Smooth muscle cell (in vitro differentiated cells): ENCODE measurements at regions not wholly inside any gene's neighbourhood (a gene's known extent, or its start where the extent isn't known, plus 50 kb on each side); places are given as distances from the start of the nearest gene placed in this dataset.

Experiments
- DNase-seq: peaks from one replicate; lab custom pipeline; 2025; ENCODE audit not compliant: unreplicated experiment; lab: John Stamatoyannopoulos, UW
- H2AFZ ChIP-seq: fragments of 200-600 bp; sonication (generic); 2 replicates; pipeline ENCODE4 v1.6.0; 2016; ENCODE audit warnings: antibody characterized with exemption, low read depth, mild to moderate bottlenecking
- H3F3A ChIP-seq: fragments of 200-600 bp; sonication (generic); 2 replicates; pipeline ENCODE4 v1.6.0; 2017; ENCODE audit warnings: antibody characterized with exemption, low read depth
- H3K27ac ChIP-seq: fragments of 200-600 bp; sonication (generic); 2 replicates; pipeline ENCODE4 v1.5.1; 2016; ENCODE audit warnings: low read depth, mild to moderate bottlenecking
- H3K27me3 ChIP-seq: fragments of 200-600 bp; sonication (generic); 2 replicates; pipeline ENCODE4 v1.6.1; 2016; ENCODE audit warnings: low read depth, mild to moderate bottlenecking
- H3K36me3 ChIP-seq: fragments of 200-600 bp; sonication (generic); 2 replicates; pipeline ENCODE4 v1.5.1; 2016; ENCODE audit warnings: low read depth
- H3K4me1 ChIP-seq: fragments of 200-600 bp; sonication (generic); 2 replicates; pipeline ENCODE4 v1.5.1; 2016; ENCODE audit warnings: low read depth
- H3K4me2 ChIP-seq: fragments of 200-600 bp; sonication (generic); 2 replicates; pipeline ENCODE4 v1.6.0; 2016; ENCODE audit warnings: mild to moderate bottlenecking
- H3K4me3 ChIP-seq: fragments of 200-600 bp; sonication (generic); 2 replicates; pipeline ENCODE4 v1.5.1; 2016; ENCODE audit warnings: mild to moderate bottlenecking
- H3K79me2 ChIP-seq: fragments of 200-600 bp; sonication (generic); 2 replicates; pipeline ENCODE4 v1.6.0; 2016; ENCODE audit warnings: low read depth, mild to moderate bottlenecking
- H3K9ac ChIP-seq: fragments of 200-600 bp; sonication (generic); 2 replicates; pipeline ENCODE4 v1.6.0; 2016; ENCODE audit warnings: low read depth
- H3K9me3 ChIP-seq: fragments of 200-600 bp; sonication (generic); replicated peaks from 2 replicates; pipeline ENCODE4 v1.5.1; 2016; ENCODE audit warnings: low read depth
- H4K20me1 ChIP-seq: fragments of 200-600 bp; sonication (generic); 2 replicates; pipeline ENCODE4 v1.6.0; 2016; ENCODE audit warnings: low read depth
- CTCF ChIP-seq: fragments of 200-600 bp; sonication (generic); IDR thresholded peaks from 2 replicates; pipeline ENCODE4 v1.5.1; 2017; ENCODE audit warnings: borderline replicate concordance, mild to moderate bottlenecking, antibody characterized with exemption; ENCODE audit not compliant: insufficient read depth, poor library complexity, severe bottlenecking
- WGBS: methylation state at CpG from one replicate; pipeline ENCODE4 v1.1.7; 2016; ENCODE audit warnings: low lambda C conversion rate; 5-methylcytosine and 5-hydroxymethylcytosine counted together

GRCh38 chrX:37912304-37912703 is 64.9 kb upstream of the DYNLT3 start:
- H3K4me1 ChIP-seq: no peaks in the 10 kb centered on the region
- no peaks in the 10 kb centered on the region for H3K27me3 ChIP-seq
- no peak overlapping the region for H3K27ac ChIP-seq
- no peak overlapping the region for H3K4me3 ChIP-seq
- no peak for DNase-seq
- no peaks in the 10 kb centered on the region for H3K9me3 ChIP-seq
- no peaks in the 10 kb centered on the region for H4K20me1 ChIP-seq
- no peaks in the 10 kb centered on the region for H3F3A ChIP-seq
- TF ChIP-seq CTCF: no peak
- no peaks in the 10 kb centered on the region for H3K36me3 ChIP-seq
- H2AFZ ChIP-seq: no peak overlapping the region
- 50% methylated on average over 3 of the region's 3 CpGs for WGBS
- H3K79me2 ChIP-seq: no peaks in the 10 kb centered on the region
- H3K9ac ChIP-seq: no peak overlapping the region
- no peak overlapping the region for H3K4me2 ChIP-seq

DNA sequence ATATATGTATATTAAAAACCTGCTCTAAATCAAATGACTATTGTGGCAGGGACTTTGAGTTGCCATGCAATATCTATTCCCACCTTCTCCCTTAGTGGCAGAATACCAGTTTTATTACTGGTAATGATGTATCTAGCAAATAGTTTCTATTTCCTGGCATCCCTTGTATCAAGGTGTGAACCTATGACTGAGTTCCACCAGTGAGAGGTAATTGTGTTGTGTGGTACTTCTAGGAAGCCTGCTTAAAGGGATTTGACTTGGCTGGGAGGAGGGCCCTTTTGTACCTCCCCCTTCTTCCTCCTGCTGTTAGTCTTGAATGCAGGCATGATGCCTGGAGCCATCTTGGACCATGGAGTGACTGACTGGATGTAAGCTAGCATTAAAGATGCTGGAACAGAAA is 65.4 kb upstream of the DYNLT3 start:
- Histone ChIP-seq H3K27ac (no peak overlapping the region), H3K4me1 (no peaks in the 10 kb centered on the region), H3K79me2 (no peaks in the 10 kb centered on the region), H3K4me3 (no peak overlapping the region), H3K36me3 (no peaks in the 10 kb centered on the region), H3K27me3 (no peaks in the 10 kb centered on the region), H3F3A (no peaks in the 10 kb centered on the region), H3K9ac (no peak overlapping the region), H2AFZ (no peak overlapping the region), H3K9me3 (no peaks in the 10 kb centered on the region), H4K20me1 (no peaks in the 10 kb centered on the region), H3K4me2 (no peak overlapping the region)
- no peak for TF ChIP-seq CTCF
- DNase-seq: no peak

GRCh38 chrX:37918168-37918567 is 70.8 kb upstream of the DYNLT3 start:
- no peak for TF ChIP-seq CTCF
- Histone ChIP-seq H3K9ac (no peak overlapping the region), H3K4me3 (no peak overlapping the region), H3K9me3 (no peaks in the 10 kb centered on the region), H3K4me1 (no peaks in the 10 kb centered on the region), H4K20me1 (no peaks in the 10 kb centered on the region), H2AFZ (no peak overlapping the region), H3K27ac (no peak overlapping the region), H3K79me2 (no peaks in the 10 kb centered on the region), H3F3A (no peaks in the 10 kb centered on the region), H3K4me2 (no peak overlapping the region), H3K27me3 (no peaks in the 10 kb centered on the region), H3K36me3 (no peaks in the 10 kb centered on the region)
- no peak for DNase-seq

DNA sequence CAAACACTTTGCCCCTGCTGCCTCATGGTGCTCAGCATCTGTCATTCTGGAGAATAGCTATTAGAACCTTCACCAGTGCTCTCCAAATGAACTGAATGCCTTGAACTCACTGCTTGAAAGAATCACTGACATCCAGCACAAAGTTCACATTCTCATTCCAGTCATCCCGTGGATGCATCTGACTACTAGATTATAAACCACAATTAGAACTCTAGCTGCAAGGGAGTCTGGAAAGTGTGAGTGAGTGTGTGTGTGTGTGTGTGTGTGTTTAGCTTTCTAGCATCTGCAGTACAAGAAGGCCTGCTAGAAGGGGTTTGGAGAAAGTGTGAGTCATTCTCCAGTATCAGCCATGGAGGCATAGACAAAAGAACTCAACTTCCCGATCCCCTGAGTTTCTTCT is 71.3 kb upstream of the DYNLT3 start:
- Histone ChIP-seq H3K9ac (no peak overlapping the region), H3K4me1 (no peaks in the 10 kb centered on the region), H3K27ac (no peak overlapping the region), H2AFZ (no peak overlapping the region), H3K36me3 (no peaks in the 10 kb centered on the region), H4K20me1 (no peaks in the 10 kb centered on the region), H3K79me2 (no peaks in the 10 kb centered on the region), H3K9me3 (no peaks in the 10 kb centered on the region), H3F3A (no peaks in the 10 kb centered on the region), H3K4me3 (no peak overlapping the region), H3K4me2 (no peak overlapping the region), H3K27me3 (no peaks in the 10 kb centered on the region)
- 77% methylated on average over 2 of the region's 2 CpGs for WGBS
- TF ChIP-seq CTCF: no peak
- no peak for DNase-seq
